ENCODE measurements at regions not wholly inside any gene's neighbourhood (a gene's known extent, or its start where the extent isn't known, plus 50 kb on each side); places are given as distances from the start of the nearest gene placed in this dataset.

DNA sequence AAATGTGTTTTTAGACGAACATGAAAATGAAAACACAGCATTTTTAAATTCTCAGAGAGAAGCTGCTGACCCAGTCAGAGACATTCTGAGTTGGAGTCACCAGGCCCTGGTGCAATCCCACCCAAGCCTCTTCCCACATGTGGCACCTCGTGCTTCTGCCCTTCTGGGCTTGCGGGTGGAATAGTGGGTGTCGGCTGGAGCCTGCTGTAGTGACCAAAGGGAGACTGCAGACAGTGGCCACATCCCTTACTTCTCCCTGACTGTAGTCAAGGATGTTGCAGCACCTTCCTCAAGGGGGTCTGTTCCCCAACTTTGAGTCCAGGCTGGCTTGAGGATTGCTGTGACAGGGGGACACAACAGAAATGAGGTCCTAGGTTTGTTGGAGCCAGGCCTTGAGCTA lies 104.4 kb upstream of the GLI2 start (continued):
- no peak for TF ChIP-seq MTF2 (CRISPR knock-in tag; IDR thresholded peaks at IDR 0.05; ENCODE audit: borderline replicate concordance)
- no peak for TF ChIP-seq ZNF326 (CRISPR knock-in tag; IDR thresholded peaks at IDR 0.05; ENCODE audit: borderline replicate concordance)
- TF ChIP-seq CREB1 (IDR thresholded peaks at IDR 0.05): no peak
- TF ChIP-seq CREB1 (CRISPR knock-in tag; IDR thresholded peaks at IDR 0.05): no peak
- TF ChIP-seq, protein P1, sequence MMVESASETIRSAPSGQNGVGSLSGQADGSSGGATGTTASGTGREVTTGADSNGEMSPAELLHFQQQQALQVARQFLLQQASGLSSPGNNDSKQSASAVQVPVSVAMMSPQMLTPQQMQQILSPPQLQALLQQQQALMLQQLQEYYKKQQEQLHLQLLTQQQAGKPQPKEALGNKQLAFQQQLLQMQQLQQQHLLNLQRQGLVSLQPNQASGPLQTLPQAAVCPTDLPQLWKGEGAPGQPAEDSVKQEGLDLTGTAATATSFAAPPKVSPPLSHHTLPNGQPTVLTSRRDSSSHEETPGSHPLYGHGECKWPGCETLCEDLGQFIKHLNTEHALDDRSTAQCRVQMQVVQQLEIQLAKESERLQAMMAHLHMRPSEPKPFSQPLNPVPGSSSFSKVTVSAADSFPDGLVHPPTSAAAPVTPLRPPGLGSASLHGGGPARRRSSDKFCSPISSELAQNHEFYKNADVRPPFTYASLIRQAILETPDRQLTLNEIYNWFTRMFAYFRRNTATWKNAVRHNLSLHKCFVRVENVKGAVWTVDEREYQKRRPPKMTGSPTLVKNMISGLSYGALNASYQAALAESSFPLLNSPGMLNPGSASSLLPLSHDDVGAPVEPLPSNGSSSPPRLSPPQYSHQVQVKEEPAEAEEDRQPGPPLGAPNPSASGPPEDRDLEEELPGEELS (CRISPR knock-in tag; IDR thresholded peaks at IDR 0.05): no peak
- TF ChIP-seq, protein P2, sequence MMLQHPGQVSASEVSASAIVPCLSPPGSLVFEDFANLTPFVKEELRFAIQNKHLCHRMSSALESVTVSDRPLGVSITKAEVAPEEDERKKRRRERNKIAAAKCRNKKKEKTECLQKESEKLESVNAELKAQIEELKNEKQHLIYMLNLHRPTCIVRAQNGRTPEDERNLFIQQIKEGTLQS (CRISPR knock-in tag; IDR thresholded peaks at IDR 0.05): no peak
- no peak for TF ChIP-seq ZBTB21 (CRISPR knock-in tag; IDR thresholded peaks at IDR 0.05)
- TF ChIP-seq, protein P3, sequence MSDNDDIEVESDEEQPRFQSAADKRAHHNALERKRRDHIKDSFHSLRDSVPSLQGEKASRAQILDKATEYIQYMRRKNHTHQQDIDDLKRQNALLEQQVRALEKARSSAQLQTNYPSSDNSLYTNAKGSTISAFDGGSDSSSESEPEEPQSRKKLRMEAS (IDR thresholded peaks at IDR 0.05): no peak

DNA sequence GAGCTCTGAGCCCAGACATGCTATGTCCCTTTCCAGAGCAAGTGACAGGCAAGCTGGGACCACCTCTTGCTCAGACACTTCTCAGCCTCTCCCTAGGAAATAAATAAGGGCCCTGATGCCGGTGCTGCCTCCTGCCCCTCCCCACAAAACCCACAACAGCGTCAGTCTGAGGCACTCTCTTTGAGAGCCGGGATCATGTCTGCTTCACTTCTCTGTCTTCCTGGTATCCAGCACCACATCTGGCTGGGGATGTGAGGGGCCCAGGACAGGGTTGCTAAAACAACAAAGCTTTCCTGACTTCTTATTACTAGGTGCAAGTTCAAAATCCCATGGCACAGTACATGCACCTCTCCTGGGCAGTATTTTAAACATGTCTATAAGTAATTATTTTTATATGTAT lies 103.9 kb upstream of the GLI2 start:
- in situ Hi-C loops (cut with HindIII; ENCODE audit: extremely low pct_ligation_motif_present, low pct_unique_long_range_greater_than_20kb) (no loop called here), intact Hi-C loops (cut with micrococcal nuclease; ENCODE audit: unreplicated experiment) (no loop called here)
- ChIA-PET POLR2A (no interaction called here), CTCF (ENCODE audit: low intra/inter-chr PET ratio, low total read pairs) (no interaction called here)
- FAIRE-seq: no peak
- no peaks in the 10 kb centered on the region for H4K20me1 ChIP-seq (ENCODE audit: insufficient read depth, low read length)
- H3K9ac ChIP-seq (ENCODE audit: insufficient read depth, low read depth, low read length): no peak overlapping the region
- H3K36me3 ChIP-seq (replicated peaks in 1 of 2; ENCODE audit: control insufficient read depth in 1 of 2, insufficient read depth in 2 of 2, low read length in 2 of 2): no peaks in the 10 kb centered on the region
- DNase-seq (ENCODE audit: low spot score): no peak
- no peak for TF ChIP-seq PCBP1 (IDR thresholded peaks at IDR 0.05; ENCODE audit: borderline replicate concordance, low read depth, low read length)
- TF ChIP-seq REL (CRISPR knock-in tag; conservative IDR thresholded peaks at IDR 0.05): no peak
- no peak for TF ChIP-seq ZNF383 (CRISPR knock-in tag; IDR thresholded peaks at IDR 0.05; ENCODE audit: borderline replicate concordance)
- no peak for TF ChIP-seq NR2F2 (IDR thresholded peaks at IDR 0.05; ENCODE audit: borderline replicate concordance, low read depth)
- H3K4me2 ChIP-seq (ENCODE audit: low read depth, low read length): no peak overlapping the region
- H2AFZ ChIP-seq (ENCODE audit: low read length): no peak overlapping the region
- H3K4me1 ChIP-seq (ENCODE audit: insufficient read depth, low read length): peaks cover 23% of the 10 kb centered on the region
- 15% methylated on average over 2 of the region's 3 CpGs for WGBS (ENCODE audit: low lambda C conversion rate)
- ATAC-seq: no peak
- BruUV-seq (replicated peaks): no TSS peak
- H3K79me2 ChIP-seq (ENCODE audit: insufficient read depth, low read length): no peaks in the 10 kb centered on the region
- no peak overlapping the region for H3K27ac ChIP-seq (ENCODE audit: extremely low read length, insufficient read depth, low read length)
- H3K27me3 ChIP-seq (ENCODE audit: control insufficient read depth in 1 of 2, insufficient read depth in 2 of 2, low read length in 2 of 2): peaks cover 5 to 68% of the 10 kb centered on the region in 2 experiments
- H3K4me3 ChIP-seq (replicated peaks in 1 of 3; ENCODE audit: insufficient read depth in 1 of 3, low read depth in 2 of 3, low read length in 3 of 3): no peak overlapping the region
- peaks cover 3% of the 10 kb centered on the region; the same call in 1 of the 2 replicates for H3K9me3 ChIP-seq (ENCODE audit: low read length)
